Tibial nerve (tissue), 3 donors: ENCODE measurements at regions not wholly inside any gene's neighbourhood (a gene's known extent, or its start where the extent isn't known, plus 50 kb on each side); places are given as distances from the start of the nearest gene placed in this dataset.

Experiments used
- CTCF ChIP-seq, 5 experiments: fragments of 200-600 bp in 3 of 5; fragments of 450-650 bp in 2 of 5; sonication (generic) in 3 of 5; IDR thresholded peaks; one replicate each; pipeline ENCODE4 v1.5.1; 2016 to 2019; ENCODE audit warnings: antibody characterized with exemption in 5 of 5, mild to moderate bottlenecking in 3 of 5, moderate library complexity in 2 of 5
- POLR2A ChIP-seq, 2 donors: fragments of 450-650 bp; IDR thresholded peaks; one replicate each; pipeline ENCODE4 v1.6.1; 2017; ENCODE audit warnings: antibody characterized with exemption in 2 of 2, mild to moderate bottlenecking in 2 of 2, moderate library complexity in 2 of 2

GRCh38 chr11:91846649-91847048 lies 378.0 kb upstream of the FAT3 start:
- TF ChIP-seq POLR2A (IDR thresholded peaks at IDR 0.05) = no peak
- TF ChIP-seq CTCF (IDR thresholded peaks at IDR 0.05) = no peak
